GM18520 (cell line): ENCODE measurements at regions not wholly inside any gene's neighbourhood (a gene's known extent, or its start where the extent isn't known, plus 50 kb on each side); places are given as distances from the start of the nearest gene placed in this dataset.
"Not testable (repeated sequence)": the region's sequence is repeated elsewhere in the genome, so short reads cannot be mapped to it uniquely, and the experiment has no call there.

ENCODE experiments used
- ATAC-seq: cut with Tn5 transposase; IDR thresholded peaks from one replicate; pipeline ENCODE4 v1.9.1; 2021; ENCODE audit not compliant: unreplicated experiment

GRCh38 chr4:74543983-74544382 lies 99.0 kb downstream of the AREG start:
- ATAC-seq, result no peak

DNA sequence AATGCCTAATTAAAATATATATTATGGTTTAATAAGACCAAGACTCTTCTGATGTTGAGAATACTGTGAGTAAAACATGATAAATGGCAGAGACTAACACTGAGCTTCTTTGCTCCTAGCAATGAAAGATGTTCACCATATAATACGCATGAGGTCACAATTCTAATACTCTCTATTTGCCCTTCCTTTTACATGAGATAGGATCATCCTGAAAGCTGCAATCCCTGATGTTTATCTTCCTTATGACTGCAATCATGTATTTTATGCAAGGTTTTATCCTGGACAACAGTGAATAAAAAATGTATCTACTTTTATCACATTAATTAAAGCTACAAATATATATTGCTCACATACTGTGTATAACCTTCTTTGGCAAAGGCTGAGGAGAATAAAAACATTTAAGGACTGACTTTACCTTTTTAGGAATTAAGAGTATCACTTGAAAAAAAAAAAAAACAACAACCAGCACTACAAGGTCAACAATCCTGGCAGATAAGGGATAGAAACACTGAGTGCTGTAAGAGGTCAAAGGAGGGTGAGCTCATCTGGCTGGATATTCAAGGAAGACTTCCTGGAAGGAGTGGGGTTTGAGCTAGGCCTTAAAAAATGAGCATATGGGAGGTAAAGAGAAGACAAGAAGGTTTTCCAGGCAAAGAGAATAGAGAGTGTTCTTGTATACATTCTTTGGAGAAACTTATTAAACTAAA lies 99.9 kb downstream of the AREG start:
- no peak for ATAC-seq

GRCh38 chr4:74545448-74545847 lies 100.5 kb downstream of the AREG start:
- ATAC-seq, result no peak

- no peak for ATAC-seq
Observed at GRCh38 chr4:74546057-74546456, 101.1 kb downstream of the AREG start.

GRCh38 chr4:74547042-74547441 lies 102.1 kb downstream of the AREG start:
- ATAC-seq, result no peak

DNA sequence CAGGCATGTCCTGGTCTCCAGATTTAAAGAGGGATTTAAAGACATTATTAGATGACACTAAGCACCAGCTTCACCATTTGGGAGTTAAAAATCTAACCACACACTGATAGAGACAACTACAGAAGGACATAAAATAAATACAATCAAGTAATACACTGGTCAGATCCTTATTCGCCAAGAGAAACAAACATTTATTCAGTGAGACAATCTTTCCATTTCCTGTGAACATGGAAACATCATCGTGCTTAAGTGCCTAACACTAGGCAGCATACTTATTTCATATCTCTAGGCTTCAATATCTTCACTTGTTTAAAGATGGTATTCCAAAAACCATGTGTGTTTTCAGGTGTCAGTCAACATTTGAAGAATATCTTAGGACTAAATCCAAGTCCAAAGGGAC lies 103.6 kb downstream of the AREG start:
- no peak for ATAC-seq

DNA sequence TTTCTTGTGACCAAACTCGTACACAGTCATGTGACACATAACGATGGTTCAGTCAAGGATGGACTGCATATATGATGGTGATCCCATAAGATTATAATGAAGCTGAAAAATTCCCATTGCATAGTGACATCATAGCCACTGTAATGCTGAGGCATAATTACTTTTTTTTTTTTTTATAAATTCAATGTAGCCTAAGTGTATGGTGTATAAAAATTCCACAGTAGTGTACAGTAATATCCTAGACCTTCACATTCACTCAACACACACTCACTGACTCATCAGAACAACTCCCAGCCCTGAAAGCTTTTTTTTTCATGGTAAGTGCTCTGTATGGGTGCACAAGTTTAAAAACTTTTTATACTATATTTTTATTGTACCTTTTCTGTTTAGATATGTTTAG lies 105.0 kb downstream of the AREG start:
- no peak for ATAC-seq

DNA sequence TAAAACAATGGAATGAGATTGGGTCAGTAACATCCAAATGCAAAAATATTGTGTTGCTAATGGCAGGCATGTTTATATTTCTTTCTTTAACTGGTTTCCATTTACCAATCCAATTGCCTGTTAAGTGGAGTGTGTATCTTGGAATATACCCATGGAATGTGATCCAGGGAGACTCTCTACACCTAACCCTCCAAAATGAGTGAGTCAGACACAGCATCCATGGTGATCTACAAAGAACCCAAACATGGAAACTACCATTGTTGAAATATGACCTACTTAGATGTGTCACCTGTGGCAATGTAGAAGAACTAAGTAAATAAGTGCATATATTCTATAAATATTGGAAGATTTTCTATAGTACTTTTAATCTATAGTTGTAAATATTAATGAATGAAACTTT lies 110.3 kb downstream of the AREG start:
- no peak for ATAC-seq

GRCh38 chr4:74555843-74556242 lies 110.9 kb downstream of the AREG start:
- ATAC-seq, result no peak

- no peak for ATAC-seq
Observed at GRCh38 chr4:74559853-74560252, 114.9 kb downstream of the AREG start.

DNA sequence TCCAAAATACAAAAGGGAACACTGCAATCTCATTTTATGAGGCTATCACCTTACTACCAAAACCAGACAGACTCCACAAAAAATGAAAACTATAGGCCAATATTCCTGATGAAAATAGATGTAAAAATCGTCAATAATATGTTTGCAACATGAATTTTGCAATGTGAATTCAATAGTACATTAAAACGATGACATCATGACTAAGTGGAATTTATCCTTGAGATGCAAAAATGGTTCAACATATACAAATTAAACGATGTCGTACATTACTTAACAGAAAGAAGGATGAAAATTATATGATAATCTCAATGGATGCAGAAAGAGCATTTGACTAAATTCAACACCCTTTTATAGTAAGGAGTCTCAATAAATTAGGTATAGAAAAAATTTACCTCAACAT lies 123.0 kb downstream of the AREG start:
- no peak for ATAC-seq

- no peak for ATAC-seq
Observed at GRCh38 chr4:74570095-74570494, 125.2 kb downstream of the AREG start.

- no peak for ATAC-seq
Observed at GRCh38 chr4:74578329-74578728, 133.4 kb downstream of the AREG start.

- not testable (repeated sequence) for ATAC-seq
Observed at GRCh38 chr4:74578865-74579264, 133.9 kb downstream of the AREG start.

- ATAC-seq, result no peak
Observed at GRCh38 chr4:74583089-74583700, 138.3 kb downstream of the AREG start.

- ATAC-seq, result no peak
Observed at GRCh38 chr4:74583757-74584156, 138.8 kb downstream of the AREG start.

DNA sequence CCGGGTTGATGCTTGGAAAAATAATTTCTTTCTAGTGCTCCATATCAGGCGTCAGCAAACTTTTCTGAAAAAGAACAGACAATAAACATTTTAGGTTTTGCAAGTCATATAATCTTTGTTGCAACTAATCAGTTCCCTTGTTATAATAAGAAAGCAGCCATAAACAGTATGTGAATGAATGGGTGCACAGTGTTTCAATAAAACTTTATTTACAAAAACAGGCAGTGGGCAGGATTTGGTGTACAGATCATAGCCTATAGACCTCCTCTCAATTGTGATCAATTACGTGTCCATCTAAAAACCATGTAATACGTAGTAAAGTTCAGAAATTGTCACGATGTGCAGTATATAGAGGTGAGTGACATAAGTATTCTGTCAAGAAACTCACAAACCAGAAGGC lies 143.4 kb downstream of the AREG start:
- ATAC-seq, result no peak

DNA sequence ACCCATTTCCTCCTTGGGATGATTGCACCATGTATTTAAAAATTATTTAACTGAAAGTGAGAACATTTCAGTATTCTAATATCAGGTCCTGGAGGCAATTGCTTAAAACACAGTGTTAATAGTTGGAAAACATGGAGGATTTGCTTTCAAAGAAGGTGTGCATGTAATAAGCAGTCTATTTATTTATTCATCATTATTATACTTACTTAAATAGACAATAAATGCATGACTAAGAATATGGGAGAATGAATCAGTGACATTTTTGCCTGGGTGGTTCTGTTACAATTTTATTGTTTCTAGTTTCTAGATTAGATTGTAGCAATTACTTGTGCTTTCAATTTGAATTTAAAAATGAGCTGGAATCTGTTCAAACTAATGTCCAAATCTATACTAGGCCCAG lies 145.5 kb downstream of the AREG start:
- no peak for ATAC-seq

- ATAC-seq, result no peak
Observed at GRCh38 chr4:74598611-74599325, 153.8 kb downstream of the AREG start.

DNA sequence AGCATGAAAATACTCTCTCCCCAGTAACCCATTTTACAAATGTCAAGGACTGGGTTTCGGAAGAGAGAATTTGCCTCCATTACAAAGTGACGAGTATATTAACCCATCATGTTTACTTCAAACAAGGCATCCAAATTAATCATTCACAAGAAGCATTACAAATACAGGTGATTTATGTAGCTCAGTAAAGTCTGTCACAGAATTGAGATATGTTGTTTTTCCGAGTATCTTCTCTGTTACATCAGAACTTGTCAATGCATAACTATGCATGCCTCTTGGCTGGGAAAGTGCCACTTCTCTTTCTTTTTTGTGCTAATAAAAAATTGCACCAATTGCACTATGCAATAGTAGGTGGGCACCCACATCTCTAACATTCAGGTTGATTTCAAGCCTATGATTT lies 158.2 kb downstream of the AREG start:
- no peak for ATAC-seq

- ATAC-seq, result no peak
Observed at GRCh38 chr4:74608151-74608949, 163.4 kb downstream of the AREG start.

DNA sequence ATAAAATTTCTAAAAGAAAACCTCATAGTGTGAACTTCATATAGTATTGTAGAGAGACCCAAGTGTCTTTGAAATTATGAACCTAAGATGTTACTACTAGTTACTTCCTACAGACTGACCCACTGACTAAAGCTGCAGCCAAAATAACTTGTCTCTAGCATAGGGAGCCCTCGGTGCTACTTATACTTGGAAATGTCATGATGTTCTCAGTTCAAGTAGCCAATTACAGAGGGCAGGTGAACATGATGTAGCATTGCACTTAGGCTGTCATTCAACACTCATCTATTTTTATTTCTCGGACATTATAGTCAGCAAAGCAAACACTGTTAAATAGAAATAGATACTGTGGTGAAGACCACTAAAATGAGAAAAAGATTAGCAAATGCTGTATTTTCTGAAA lies 165.6 kb downstream of the AREG start:
- ATAC-seq, result no peak
